ENCODE measurements at regions not wholly inside any gene's neighbourhood (a gene's known extent, or its start where the extent isn't known, plus 50 kb on each side); places are given as distances from the start of the nearest gene placed in this dataset.

DNA sequence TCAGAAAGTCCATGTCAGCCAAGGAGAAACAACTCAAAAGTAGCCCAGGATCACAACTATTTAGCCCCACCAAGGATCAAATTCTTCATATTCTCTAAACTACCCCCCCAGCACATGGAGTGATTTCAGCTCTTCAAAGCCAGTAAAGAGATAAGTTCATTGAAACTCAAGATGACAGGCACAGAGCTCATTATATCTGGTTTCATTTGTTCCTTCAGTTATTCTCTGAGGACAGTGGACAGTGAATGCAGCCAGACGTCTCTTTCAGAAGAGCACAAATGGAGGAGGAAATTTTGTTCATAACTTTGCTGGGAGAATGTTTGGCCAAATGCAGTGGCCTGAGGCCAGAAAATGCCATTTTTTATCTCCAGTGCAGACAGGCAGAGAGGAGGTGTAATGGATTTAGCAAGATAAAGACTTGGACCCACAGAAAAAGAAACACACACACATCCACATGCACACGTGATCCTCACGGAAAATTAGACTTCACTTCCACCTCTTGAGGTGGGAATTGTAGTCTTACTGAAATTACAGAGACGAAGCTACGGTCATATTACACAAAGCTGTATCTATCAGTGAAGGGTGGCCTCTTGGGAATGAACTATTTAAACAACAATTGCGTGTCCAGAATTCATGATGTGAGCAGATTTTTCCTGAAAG, 64.6 kb downstream of the HES1 start:
- no peak for TF ChIP-seq EZH2phosphoT487 (IDR thresholded peaks at IDR 0.05; ENCODE audit: low read length)
- TF ChIP-seq, protein P1, sequence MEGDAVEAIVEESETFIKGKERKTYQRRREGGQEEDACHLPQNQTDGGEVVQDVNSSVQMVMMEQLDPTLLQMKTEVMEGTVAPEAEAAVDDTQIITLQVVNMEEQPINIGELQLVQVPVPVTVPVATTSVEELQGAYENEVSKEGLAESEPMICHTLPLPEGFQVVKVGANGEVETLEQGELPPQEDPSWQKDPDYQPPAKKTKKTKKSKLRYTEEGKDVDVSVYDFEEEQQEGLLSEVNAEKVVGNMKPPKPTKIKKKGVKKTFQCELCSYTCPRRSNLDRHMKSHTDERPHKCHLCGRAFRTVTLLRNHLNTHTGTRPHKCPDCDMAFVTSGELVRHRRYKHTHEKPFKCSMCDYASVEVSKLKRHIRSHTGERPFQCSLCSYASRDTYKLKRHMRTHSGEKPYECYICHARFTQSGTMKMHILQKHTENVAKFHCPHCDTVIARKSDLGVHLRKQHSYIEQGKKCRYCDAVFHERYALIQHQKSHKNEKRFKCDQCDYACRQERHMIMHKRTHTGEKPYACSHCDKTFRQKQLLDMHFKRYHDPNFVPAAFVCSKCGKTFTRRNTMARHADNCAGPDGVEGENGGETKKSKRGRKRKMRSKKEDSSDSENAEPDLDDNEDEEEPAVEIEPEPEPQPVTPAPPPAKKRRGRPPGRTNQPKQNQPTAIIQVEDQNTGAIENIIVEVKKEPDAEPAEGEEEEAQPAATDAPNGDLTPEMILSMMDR (IDR thresholded peaks at IDR 0.05; ENCODE audit: low read length), result no peak
- TF ChIP-seq EZH2 (optimal IDR thresholded peaks at IDR 0.05; ENCODE audit: low read depth, low read length), result no peak
